GM12878 (cell line): ENCODE measurements at regions not wholly inside any gene's neighbourhood (a gene's known extent, or its start where the extent isn't known, plus 50 kb on each side); places are given as distances from the start of the nearest gene placed in this dataset.
A peak's percentile ranks its signal among the peaks of the same experiment; 100 is the strongest.

Source experiments
- ATAC-seq: fragments of 200-7000 bp; cut with Tn5 transposase; 3 replicates; pipeline ENCODE4 v1.9.1; 2020; ENCODE audit warnings: mild to moderate bottlenecking, moderate library complexity
- BruUV-seq: library from RNA; stranded (reverse); fragments of 400-500 nt; replicated peaks from 2 replicates; lab custom pipeline; 2021; lab: Mats Ljungman, UMichigan
- CTCF ChIA-PET: fragments of 300-600 bp; sonication (Branson Sonifier 250); formaldehyde crosslinking; extraction: SDS; loops from one replicate; lab custom pipeline; 2021; ENCODE audit warnings: inconsistent platforms; lab: Yijun Ruan, JAX
- POLR2A ChIA-PET: fragments of 350-600 bp; formaldehyde crosslinking; extraction: SDS; loops from one replicate; lab custom pipeline; 2021; ENCODE audit warnings: inconsistent platforms; lab: Charles Lee
- RAD21 ChIA-PET: fragments of 300-600 bp; sonication (Branson Sonifier 250); formaldehyde crosslinking; loops from one replicate; lab custom pipeline; 2023; ENCODE audit warnings: antibody characterized with exemption; ENCODE audit not compliant: unreplicated experiment; lab: Charles Lee
- SMC1A ChIA-PET: fragments of 300-600 bp; sonication (Branson Sonifier 250); formaldehyde crosslinking; loops from one replicate; lab custom pipeline; 2023; ENCODE audit not compliant: unreplicated experiment, uncharacterized antibody; lab: Charles Lee
- DNase-seq: peaks from one replicate; pipeline ENCODE4 v3.0.0-alpha.2; 2011; ENCODE audit warnings: low read depth, low spot score
- FAIRE-seq: peaks from 3 replicates; lab custom pipeline; 2011; peaks lifted over from hg19 to GRCh38; lab: Jason Lieb, UNC
- H2AFZ ChIP-seq: 2 replicates; pipeline ENCODE4 v1.6.0; 2011; ENCODE audit warnings: low read depth, low read length, control low read depth; ENCODE audit not compliant: control insufficient read depth
- H3K27ac ChIP-seq: 2 replicates; pipeline ENCODE4 v1.5.1; 2011; ENCODE audit warnings: control low read depth; ENCODE audit not compliant: control insufficient read depth, insufficient read depth
- H3K27me3 ChIP-seq, 2 experiments: replicated peaks in 1 of 2; 2 replicates each; pipeline versions ENCODE4 v1.6.0 to v1.6.1; 2011; ENCODE audit warnings: low read length in 1 of 2; ENCODE audit not compliant: control insufficient read depth in 2 of 2, insufficient read depth in 2 of 2
- H3K36me3 ChIP-seq, 2 experiments: 2 replicates each; pipeline ENCODE4 v1.5.1; 2011; ENCODE audit warnings: low read length in 1 of 2; ENCODE audit not compliant: control insufficient read depth in 2 of 2, insufficient read depth in 2 of 2
- H3K4me1 ChIP-seq: 2 replicates; pipeline ENCODE4 v1.6.1; 2011; ENCODE audit warnings: mild to moderate bottlenecking, low read length, moderate library complexity, mixed read lengths; ENCODE audit not compliant: control insufficient read depth, insufficient read depth
- H3K4me2 ChIP-seq: 2 replicates; pipeline ENCODE4 v1.6.0; 2011; ENCODE audit warnings: control low read depth; ENCODE audit not compliant: control insufficient read depth, insufficient read depth
- H3K4me3 ChIP-seq: fragments of 200-600 bp; sonication (generic); 2 replicates; pipeline ENCODE4 v1.5.1; 2016
- H3K79me2 ChIP-seq: 2 replicates; pipeline ENCODE4 v1.6.0; 2011; ENCODE audit warnings: low read length; ENCODE audit not compliant: control insufficient read depth, insufficient read depth
- H3K9ac ChIP-seq: 2 replicates; pipeline ENCODE4 v1.8.0; 2011; ENCODE audit warnings: low read length, control low read depth, mixed read lengths; ENCODE audit not compliant: control insufficient read depth, insufficient read depth
- H3K9me3 ChIP-seq: replicated peaks from 3 replicates; pipeline ENCODE4 v1.5.1; 2011; ENCODE audit warnings: mild to moderate bottlenecking, low read length; ENCODE audit not compliant: control insufficient read depth, insufficient read depth
- H4K20me1 ChIP-seq: 2 replicates; pipeline ENCODE4 v1.6.0; 2011; ENCODE audit not compliant: control insufficient read depth, insufficient read depth
- NR2F1 ChIP-seq: fragments of 450-650 bp; conservative IDR thresholded peaks from 2 replicates; pipeline ENCODE4 v1.6.1; 2017; ENCODE audit warnings: mild to moderate bottlenecking
- SMAD1 ChIP-seq: fragments of 450-650 bp; IDR thresholded peaks from 2 replicates; pipeline ENCODE4 v1.6.1; 2018; ENCODE audit warnings: mild to moderate bottlenecking, low read depth; ENCODE audit not compliant: partially characterized antibody
- SMARCA5 ChIP-seq: fragments of 450-650 bp; IDR thresholded peaks from 2 replicates; pipeline ENCODE4 v1.6.1; 2017; ENCODE audit warnings: mild to moderate bottlenecking
- YBX1 ChIP-seq: fragments of 450-650 bp; IDR thresholded peaks from 2 replicates; pipeline ENCODE4 v1.6.1; 2016; ENCODE audit warnings: antibody characterized with exemption
- ZNF274 ChIP-seq: IDR thresholded peaks from one replicate; pipeline ENCODE4 v1.8.0; 2011; ENCODE audit not compliant: insufficient read length, insufficient read depth
- ZNF592 ChIP-seq: fragments of 450-650 bp; IDR thresholded peaks from 2 replicates; pipeline ENCODE4 v1.6.1; 2017; ENCODE audit warnings: mild to moderate bottlenecking, moderate library complexity
- WGBS: methylation state at CpG from one replicate; pipeline ENCODE4 v1.1.6; 2016; ENCODE audit warnings: low lambda C conversion rate; ENCODE audit not compliant: insufficient replicate concordance, insufficient coverage; ENCODE audit errors: missing lambda C conversion rate; 5-methylcytosine and 5-hydroxymethylcytosine counted together
- in situ Hi-C: fragments of 300-500 bp; cut with MboI; formaldehyde crosslinking; loops from 9 replicates; pipeline ENCODE4 v1.14.3; 2018; ENCODE audit warnings: mixed read lengths
- intact Hi-C: fragments of 100-400 bp; cut with micrococcal nuclease; formaldehyde crosslinking; loops from one replicate; pipeline ENCODE4 v1.14.2; 2022; ENCODE audit not compliant: unreplicated experiment
- TF ChIP-seq, protein P1 (sequence below): fragments of 450-650 bp; IDR thresholded peaks from 2 replicates; pipeline ENCODE4 v1.6.1; 2018; ENCODE audit warnings: mild to moderate bottlenecking, low read depth, moderate library complexity; ENCODE audit not compliant: partially characterized antibody

- Histone ChIP-seq H3K4me2 (no peak overlapping the region), H3K36me3 (no peaks in the 10 kb centered on the region), H4K20me1 (no peaks in the 10 kb centered on the region), H3K27me3 (no peaks in the 10 kb centered on the region), H3K4me1 (no peaks in the 10 kb centered on the region), H3K4me3 (no peak overlapping the region), H3K9me3 (no peaks in the 10 kb centered on the region)
- no TSS peak for BruUV-seq
- intact Hi-C loops, result loop anchor here (2.0 kb wide), 1 partner anchor 47 kb away; no protein-coding TSS in a partner anchor
- SMC1A ChIA-PET, result interaction anchor here (0.7 to 5.8 kb wide), 15 partner anchors 8 to 164 kb away, joined by 3 to 28 read pairs (median 4); no protein-coding TSS in a partner anchor
- ATAC-seq, result no peak
- peak; percentile 83 for TF ChIP-seq SMAD1
- no peak for TF ChIP-seq YBX1
- TF ChIP-seq NR2F1, result no peak
- TF ChIP-seq SMARCA5, result no peak
- TF ChIP-seq, protein P1, sequence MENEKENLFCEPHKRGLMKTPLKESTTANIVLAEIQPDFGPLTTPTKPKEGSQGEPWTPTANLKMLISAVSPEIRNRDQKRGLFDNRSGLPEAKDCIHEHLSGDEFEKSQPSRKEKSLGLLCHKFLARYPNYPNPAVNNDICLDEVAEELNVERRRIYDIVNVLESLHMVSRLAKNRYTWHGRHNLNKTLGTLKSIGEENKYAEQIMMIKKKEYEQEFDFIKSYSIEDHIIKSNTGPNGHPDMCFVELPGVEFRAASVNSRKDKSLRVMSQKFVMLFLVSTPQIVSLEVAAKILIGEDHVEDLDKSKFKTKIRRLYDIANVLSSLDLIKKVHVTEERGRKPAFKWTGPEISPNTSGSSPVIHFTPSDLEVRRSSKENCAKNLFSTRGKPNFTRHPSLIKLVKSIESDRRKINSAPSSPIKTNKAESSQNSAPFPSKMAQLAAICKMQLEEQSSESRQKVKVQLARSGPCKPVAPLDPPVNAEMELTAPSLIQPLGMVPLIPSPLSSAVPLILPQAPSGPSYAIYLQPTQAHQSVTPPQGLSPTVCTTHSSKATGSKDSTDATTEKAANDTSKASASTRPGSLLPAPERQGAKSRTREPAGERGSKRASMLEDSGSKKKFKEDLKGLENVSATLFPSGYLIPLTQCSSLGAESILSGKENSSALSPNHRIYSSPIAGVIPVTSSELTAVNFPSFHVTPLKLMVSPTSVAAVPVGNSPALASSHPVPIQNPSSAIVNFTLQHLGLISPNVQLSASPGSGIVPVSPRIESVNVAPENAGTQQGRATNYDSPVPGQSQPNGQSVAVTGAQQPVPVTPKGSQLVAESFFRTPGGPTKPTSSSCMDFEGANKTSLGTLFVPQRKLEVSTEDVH, result no peak
- TF ChIP-seq ZNF592, result no peak
- TF ChIP-seq ZNF274, result no peak
- TF ChIP-seq, all 136 proteins: peak for 1
- Histone ChIP-seq H3K9ac (no peak overlapping the region), H3K79me2 (no peaks in the 10 kb centered on the region), H2AFZ (no peak overlapping the region), H3K27ac (no peak overlapping the region)
- ChIA-PET CTCF (interaction anchor here (0.7 to 2.3 kb wide), 10 partner anchors 12 to 164 kb away, joined by 3 to 8 read pairs (median 4); no protein-coding TSS in a partner anchor), RAD21 (interaction anchor here (1.4 to 2.9 kb wide), 5 partner anchors 9 to 81 kb away, joined by 5 to 16 read pairs (median 6); no protein-coding TSS in a partner anchor), POLR2A (interaction anchor here (0.7 to 1.4 kb wide), 3 partner anchors 11 to 27 kb away, joined by 3 to 6 read pairs (median 3); no protein-coding TSS in a partner anchor)
- FAIRE-seq, result no peak
- in situ Hi-C loops, result no loop called here
- WGBS, result 49% methylated on average over 4 of the region's 4 CpGs
- DNase-seq, result no peak
Observed at GRCh38 chr1:90557706-90558105, 159.4 kb downstream of the BARHL2 start.
